Heart left ventricle (tissue), 13 donors: ENCODE measurements at regions not wholly inside any gene's neighbourhood (a gene's known extent, or its start where the extent isn't known, plus 50 kb on each side); places are given as distances from the start of the nearest gene placed in this dataset.

Source experiments
- CTCF ChIP-seq, 12 donors: fragments of 200-600 bp; sonication (generic) in 4 of 12; IDR thresholded peaks; one replicate each; pipeline versions ENCODE4 v1.5.0 to v1.8.0; 2018 to 2022; ENCODE audit warnings: antibody characterized with exemption in 12 of 12, mild to moderate bottlenecking in 5 of 12
- POLR2A ChIP-seq, 2 donors: fragments of 450-650 bp; IDR thresholded peaks; one replicate each; pipeline ENCODE4 v1.6.1; 2017; ENCODE audit warnings: antibody characterized with exemption in 2 of 2, mild to moderate bottlenecking in 2 of 2, moderate library complexity in 2 of 2
- donor health status: ischemic (EF 13 %, LVEDD 7.1; RV severe dilation, severe dysfunction).
- donor health status: DM: no; HTN: yes; CAD: no.
- donor health status: DM: no; HTN: no; CAD: no.
- donor health status: ischemic (EF 25% LVEDD 6.9; RV normal size, moderate dysfunction).
- donor health status: ischemic (EF 25% LVEDD 5.7; RV mildly dilated, moderate dysfunction).
- donor health status: ischemic (EF 35%, LVEDD 5.7; RV mildly dilated, moderate dysfunction).
- donor health status: nonischemic (EF 11% LVEDD 7.7; RV severe dilation, severe dysfunction).
- donor health status: DM: yes; HTN: yes; CAD: no.
- donor health status: PGD.
- donor health status: ischemic (EF 29% LVEDD 5.4; RV normal size, mild dysfunction).
- donor health status: nonischemic (EF 23%, LVEDD 6.1; RV moderate dilation, normal function).

- no peak for TF ChIP-seq CTCF (IDR thresholded peaks at IDR 0.05)
- no peak for TF ChIP-seq POLR2A (IDR thresholded peaks at IDR 0.05)
These were observed 108.0 kb downstream of the SLIT2 start for GRCh38 chr4:20359692-20360091.
